Ishikawa (cell line): ENCODE measurements at regions not wholly inside any gene's neighbourhood (a gene's known extent, or its start where the extent isn't known, plus 50 kb on each side); places are given as distances from the start of the nearest gene placed in this dataset.

ENCODE experiments used
- CEBPB ChIP-seq: IDR thresholded peaks from 2 replicates; pipeline ENCODE4 v1.6.1; 2012
- CREB1 ChIP-seq: IDR thresholded peaks from 2 replicates; pipeline ENCODE4 v1.6.1; 2012; ENCODE audit warnings: low read depth
- EGR1 ChIP-seq: IDR thresholded peaks from 2 replicates; pipeline ENCODE4 v1.6.1; 2012
- EP300 ChIP-seq: IDR thresholded peaks from 2 replicates; pipeline ENCODE4 v1.6.1; 2012; ENCODE audit warnings: borderline replicate concordance
- FOXM1 ChIP-seq: IDR thresholded peaks from 2 replicates; pipeline ENCODE4 v1.6.1; 2012; ENCODE audit warnings: low read depth, borderline replicate concordance
- NFIC ChIP-seq: IDR thresholded peaks from 2 replicates; pipeline ENCODE4 v1.6.1; 2012
- RAD21 ChIP-seq: IDR thresholded peaks from 2 replicates; pipeline ENCODE4 v1.6.1; 2012; ENCODE audit warnings: low read depth
- REST ChIP-seq: IDR thresholded peaks from 2 replicates; pipeline ENCODE4 v1.6.1; 2012; ENCODE audit warnings: low read depth, mild to moderate bottlenecking
- TAF1 ChIP-seq: IDR thresholded peaks from 2 replicates; pipeline ENCODE4 v1.6.1; 2012; ENCODE audit warnings: low read depth, mild to moderate bottlenecking
- TCF12 ChIP-seq: IDR thresholded peaks from 2 replicates; pipeline ENCODE4 v1.6.1; 2012; ENCODE audit warnings: low read depth
- TEAD4 ChIP-seq: IDR thresholded peaks from 2 replicates; pipeline ENCODE4 v1.6.1; 2012
- YY1 ChIP-seq: IDR thresholded peaks from 2 replicates; pipeline ENCODE4 v1.6.1; 2012; ENCODE audit warnings: low read depth
- ZBTB7A ChIP-seq: IDR thresholded peaks from 2 replicates; pipeline ENCODE4 v1.6.1; 2012; ENCODE audit warnings: low read depth
- TF ChIP-seq, protein P1 (sequence below): IDR thresholded peaks from 2 replicates; pipeline ENCODE4 v1.6.1; 2012
- TF ChIP-seq, protein P2 (sequence below): IDR thresholded peaks from 2 replicates; pipeline ENCODE4 v1.6.1; 2012

DNA sequence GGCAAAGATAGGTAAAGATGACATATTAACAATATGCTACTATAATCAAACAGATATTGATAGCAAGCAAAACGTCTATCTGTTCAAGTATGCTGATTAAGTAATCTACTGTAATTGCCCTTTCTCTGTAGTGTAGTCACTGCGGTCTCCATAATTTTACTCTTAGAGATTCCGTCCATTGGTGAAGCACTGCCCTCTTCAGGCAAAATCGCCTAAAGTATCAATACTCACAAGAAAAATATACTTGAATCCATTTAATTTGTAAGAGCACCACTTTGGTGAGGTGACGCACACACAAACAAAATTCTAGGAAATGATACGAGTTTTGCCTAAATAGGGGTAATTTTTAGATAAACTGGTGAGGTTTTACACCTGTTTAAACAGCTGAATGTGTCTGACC is 434.6 kb upstream of the CHRM3 start:
- TF ChIP-seq ZBTB7A (no peak), TAF1 (no peak), RAD21 (peak; percentile 74), NFIC (no peak), EGR1 (no peak), EP300 (no peak)
- TF ChIP-seq, protein P1, sequence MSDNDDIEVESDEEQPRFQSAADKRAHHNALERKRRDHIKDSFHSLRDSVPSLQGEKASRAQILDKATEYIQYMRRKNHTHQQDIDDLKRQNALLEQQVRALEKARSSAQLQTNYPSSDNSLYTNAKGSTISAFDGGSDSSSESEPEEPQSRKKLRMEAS, result no peak

DNA sequence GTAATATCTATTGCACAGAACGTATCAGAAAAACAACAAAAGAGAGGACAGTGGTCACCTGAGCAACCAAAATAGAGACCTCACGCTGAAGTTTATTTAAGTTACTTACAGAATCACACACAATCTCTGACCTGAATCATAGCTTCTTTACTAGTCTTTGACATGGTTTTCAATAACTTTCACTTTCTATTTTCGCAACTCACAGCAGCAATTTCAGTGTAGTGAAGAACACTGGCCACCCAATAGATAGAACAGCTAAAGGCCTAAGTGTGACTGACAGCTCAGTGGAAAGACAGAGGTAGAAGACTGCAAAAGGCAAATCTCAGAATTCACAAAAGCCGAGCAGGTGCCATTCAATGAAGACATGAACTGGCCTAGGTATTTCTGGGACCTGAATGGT is 435.6 kb upstream of the CHRM3 start:
- TF ChIP-seq NFIC, result no peak
- no peak for TF ChIP-seq EP300
- TF ChIP-seq, protein P1, result no peak
- no peak for TF ChIP-seq TAF1
- TF ChIP-seq TEAD4, result no peak
- TF ChIP-seq, protein P2, sequence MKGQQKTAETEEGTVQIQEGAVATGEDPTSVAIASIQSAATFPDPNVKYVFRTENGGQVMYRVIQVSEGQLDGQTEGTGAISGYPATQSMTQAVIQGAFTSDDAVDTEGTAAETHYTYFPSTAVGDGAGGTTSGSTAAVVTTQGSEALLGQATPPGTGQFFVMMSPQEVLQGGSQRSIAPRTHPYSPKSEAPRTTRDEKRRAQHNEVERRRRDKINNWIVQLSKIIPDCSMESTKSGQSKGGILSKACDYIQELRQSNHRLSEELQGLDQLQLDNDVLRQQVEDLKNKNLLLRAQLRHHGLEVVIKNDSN, result no peak
- no peak for TF ChIP-seq REST
- TF ChIP-seq CREB1, result no peak
- no peak for TF ChIP-seq ZBTB7A
- no peak for TF ChIP-seq CEBPB
- no peak for TF ChIP-seq YY1
- TF ChIP-seq RAD21, result no peak
- TF ChIP-seq FOXM1, result no peak
- TF ChIP-seq EGR1, result no peak
- TF ChIP-seq TCF12, result no peak

- no peak for TF ChIP-seq EGR1
- TF ChIP-seq ZBTB7A, result no peak
- TF ChIP-seq NFIC, result no peak
- TF ChIP-seq TAF1, result no peak
- no peak for TF ChIP-seq EP300
- TF ChIP-seq REST, result no peak
- no peak for TF ChIP-seq TCF12
- TF ChIP-seq, protein P2, result no peak
Measured at GRCh38 chr1:238950017-238950416, 436.4 kb upstream of the CHRM3 start.

GRCh38 chr1:238944028-238944427 is 442.3 kb upstream of the CHRM3 start:
- no peak for TF ChIP-seq TAF1
- TF ChIP-seq RAD21, result no peak; the same call in 1 of the 2 replicates
- no peak for TF ChIP-seq CEBPB
- no peak for TF ChIP-seq TEAD4
- TF ChIP-seq EP300, result no peak
- no peak for TF ChIP-seq TCF12
- TF ChIP-seq, protein P2, result no peak
- no peak for TF ChIP-seq NFIC
- no peak for TF ChIP-seq CREB1
- TF ChIP-seq, protein P1, result no peak
- no peak for TF ChIP-seq YY1
- no peak for TF ChIP-seq EGR1
- no peak for TF ChIP-seq ZBTB7A

GRCh38 chr1:238927899-238928298 is 458.5 kb upstream of the CHRM3 start:
- TF ChIP-seq EP300 (no peak), CREB1 (no peak), CEBPB (no peak), TEAD4 (no peak), ZBTB7A (no peak), RAD21 (no peak), TCF12 (no peak), REST (no peak), TAF1 (no peak), NFIC (no peak), YY1 (no peak), FOXM1 (no peak), EGR1 (no peak)
- TF ChIP-seq, protein P2, result no peak
- TF ChIP-seq, protein P1, result no peak
